ENCODE measurements at regions not wholly inside any gene's neighbourhood (a gene's known extent, or its start where the extent isn't known, plus 50 kb on each side); places are given as distances from the start of the nearest gene placed in this dataset.

GRCh38 chr15:26113296-26113695, 250.2 kb upstream of the ATP10A start:
- DNase-seq, result no peak

DNA sequence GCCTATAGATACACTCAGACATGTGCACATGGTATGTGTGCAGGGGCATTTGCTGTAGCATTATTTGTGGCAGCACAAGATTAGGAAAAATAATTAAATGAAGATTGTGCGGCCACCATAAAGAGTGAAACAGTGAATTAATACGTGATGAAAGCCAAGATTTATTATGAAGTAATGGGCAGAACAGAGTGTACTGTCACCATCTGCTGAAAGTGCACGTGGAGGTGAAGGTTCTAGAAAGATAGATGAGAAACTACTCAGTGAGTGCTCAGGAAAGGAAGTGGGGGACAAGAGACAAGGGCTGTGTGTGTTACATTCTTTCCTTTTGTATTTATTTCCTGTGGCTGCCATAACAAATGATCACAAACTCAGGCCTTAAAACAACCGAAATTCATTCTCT, 246.1 kb upstream of the ATP10A start:
- no peak for DNase-seq

DNA sequence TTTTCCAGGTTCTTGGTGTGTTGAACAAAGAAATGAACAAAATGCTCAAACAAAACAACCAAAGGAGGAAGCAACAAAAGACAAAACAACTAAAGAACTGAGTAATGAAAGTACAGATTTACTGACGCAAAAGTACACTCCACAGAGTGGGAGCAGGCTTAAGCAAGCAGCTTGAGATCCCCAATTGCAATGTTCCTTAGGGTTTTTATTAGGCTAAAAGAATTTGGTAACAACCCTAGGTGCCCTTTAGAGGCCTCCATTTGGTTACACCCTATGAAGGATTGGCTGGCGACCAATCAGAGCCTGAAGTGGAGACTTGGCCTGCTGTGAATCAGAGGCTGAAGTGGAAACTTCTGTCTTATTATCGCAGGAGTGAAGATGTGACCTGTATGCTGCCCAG, 243.4 kb upstream of the ATP10A start:
- DNase-seq, result no peak

GRCh38 chr15:26103002-26103404, 239.9 kb upstream of the ATP10A start:
- DNase-seq, result no peak

- no peak for DNase-seq
These were observed 239.2 kb upstream of the ATP10A start for GRCh38 chr15:26102365-26102764.

- no peak for DNase-seq
These were observed 238.3 kb upstream of the ATP10A start for GRCh38 chr15:26101443-26101842.

DNA sequence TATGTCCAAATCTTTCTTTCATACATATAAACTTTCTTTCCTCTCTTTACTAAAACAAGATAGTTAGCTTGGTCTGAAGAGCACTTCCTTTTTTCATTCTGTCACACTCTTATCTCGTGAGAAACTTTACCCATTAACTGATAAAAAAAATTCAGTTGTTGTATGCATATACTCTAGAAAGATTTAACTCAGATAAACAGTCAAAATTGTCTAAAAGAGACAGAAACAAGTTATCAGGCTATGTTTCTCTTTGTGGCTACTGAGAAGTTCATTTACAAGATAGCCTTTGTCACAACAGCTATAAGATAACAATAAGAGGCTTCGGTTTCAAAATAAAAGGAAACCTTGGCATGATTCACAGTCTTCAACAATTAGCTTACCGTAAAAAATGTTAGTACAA, 235.7 kb upstream of the ATP10A start:
- no peak for DNase-seq

- no peak for DNase-seq
These were observed 234.1 kb upstream of the ATP10A start for GRCh38 chr15:26097216-26097615.

GRCh38 chr15:26096581-26096980, 233.5 kb upstream of the ATP10A start:
- DNase-seq, result no peak

DNA sequence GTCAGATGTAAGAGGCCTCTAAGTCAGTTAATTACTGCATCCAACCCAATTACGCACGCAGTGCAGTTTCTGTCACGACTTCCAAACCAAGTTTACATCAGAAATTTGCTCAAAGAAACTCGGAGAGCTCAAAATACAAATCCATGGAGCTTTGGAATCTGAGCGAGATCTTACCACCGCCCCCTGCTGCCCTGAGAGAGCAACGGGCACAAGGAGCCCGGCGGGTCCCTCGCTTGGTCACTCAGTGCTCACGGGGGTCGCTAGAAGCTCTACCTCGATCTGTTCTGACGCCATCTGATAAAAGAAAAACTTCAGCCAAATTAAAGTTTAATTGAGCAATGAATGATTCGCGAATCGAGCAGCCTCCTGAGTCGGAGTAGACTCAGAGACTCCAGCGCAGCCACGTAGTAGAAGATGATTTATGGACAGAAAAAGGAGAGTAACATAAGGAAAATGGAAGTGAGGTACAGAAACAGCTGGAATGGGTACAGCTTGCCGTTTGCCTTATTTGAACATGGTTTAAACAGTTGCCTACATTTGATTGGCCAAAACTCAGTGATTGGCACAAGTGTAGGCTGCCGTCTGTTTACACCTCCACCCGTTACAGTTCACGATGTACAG, 232.7 kb upstream of the ATP10A start:
- DNase-seq, result no peak

DNA sequence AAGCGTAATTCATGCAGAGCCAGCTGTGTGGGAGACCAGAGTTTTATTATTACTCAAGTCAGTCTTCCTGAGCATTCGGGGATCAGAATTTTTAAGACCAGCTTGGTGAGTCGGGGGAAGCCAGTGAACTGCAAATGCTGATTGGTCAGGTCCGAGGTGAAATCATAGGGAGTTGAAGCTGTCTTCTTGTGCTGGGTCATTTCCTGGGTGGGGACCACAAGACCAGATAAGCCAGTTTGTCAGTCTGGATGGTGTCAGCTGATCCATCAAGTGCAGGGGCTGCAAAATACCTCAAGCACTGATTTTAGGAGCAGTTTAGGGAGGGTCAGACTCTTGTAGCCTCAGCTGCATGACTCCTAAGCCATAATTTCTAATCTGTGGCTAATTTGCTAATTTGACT, 228.1 kb upstream of the ATP10A start:
- DNase-seq, result no peak

GRCh38 chr15:26087881-26088280, 224.8 kb upstream of the ATP10A start:
- no peak for DNase-seq

- no peak for DNase-seq
These were observed 224.3 kb upstream of the ATP10A start for GRCh38 chr15:26087395-26087794.

DNA sequence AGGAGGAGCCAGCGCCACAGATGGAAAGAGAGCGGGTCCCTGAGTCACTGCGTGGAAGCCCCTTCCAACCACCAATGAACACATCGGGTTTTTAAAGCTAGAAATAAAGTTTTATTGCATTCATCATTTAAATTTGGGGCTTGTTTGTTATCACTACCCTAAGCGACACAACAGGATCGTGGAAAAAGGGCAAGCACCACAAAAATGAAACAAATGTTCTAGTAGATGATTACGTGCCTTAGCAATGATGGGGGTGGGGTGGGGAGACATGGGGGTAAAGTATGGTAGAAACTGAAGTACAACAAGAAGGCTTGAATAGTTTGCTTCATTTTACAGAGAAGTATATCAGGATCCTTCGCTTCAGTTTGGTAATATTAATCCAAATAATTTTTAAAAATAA, 221.6 kb upstream of the ATP10A start:
- DNase-seq, result no peak

GRCh38 chr15:26083896-26084295, 220.8 kb upstream of the ATP10A start:
- no peak for DNase-seq

- no peak for DNase-seq
These were observed 220.3 kb upstream of the ATP10A start for GRCh38 chr15:26083457-26083856.

- peak; percentile 75 to 89 (median 86) for DNase-seq
These were observed 219.3 kb upstream of the ATP10A start for GRCh38 chr15:26082221-26083109.

- DNase-seq, result no peak
These were observed 218.7 kb upstream of the ATP10A start for GRCh38 chr15:26081758-26082220.

GRCh38 chr15:26075770-26076169, 212.6 kb upstream of the ATP10A start:
- no peak for DNase-seq

- no peak for DNase-seq
These were observed 210.6 kb upstream of the ATP10A start for GRCh38 chr15:26073430-26074333.

DNA sequence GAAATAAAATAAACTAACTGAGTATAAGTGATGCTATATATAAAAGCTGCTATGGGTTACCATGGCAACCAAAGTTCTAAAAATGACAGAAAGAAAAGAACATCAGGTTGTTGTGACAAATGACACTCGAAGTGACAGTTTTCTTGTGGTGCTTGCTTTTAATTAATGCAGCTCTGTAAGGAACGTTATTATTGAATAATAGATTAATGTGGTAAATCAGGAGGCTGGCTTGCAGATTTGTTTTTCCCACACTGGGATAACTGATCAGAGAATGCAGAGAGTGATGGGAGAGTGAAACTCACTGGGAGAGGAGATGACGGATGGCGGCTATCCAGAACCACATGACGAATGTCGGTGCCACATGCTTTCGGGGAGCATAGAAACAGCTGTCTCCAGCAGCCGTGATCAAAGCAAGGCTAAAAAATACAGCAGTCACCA, 207.0 kb upstream of the ATP10A start:
- no peak for DNase-seq

GRCh38 chr15:26069231-26069641, 206.1 kb upstream of the ATP10A start:
- DNase-seq, result no peak

- no peak for DNase-seq
These were observed 203.8 kb upstream of the ATP10A start for GRCh38 chr15:26066896-26067295.

Measured in activated CD4-positive, CD25-positive, alpha-beta regulatory T cell (primary cell).